Kidney epithelial cell (primary cell): ENCODE measurements at regions not wholly inside any gene's neighbourhood (a gene's known extent, or its start where the extent isn't known, plus 50 kb on each side); places are given as distances from the start of the nearest gene placed in this dataset.

ENCODE experiments used
- DNase-seq: peaks from one replicate; pipeline ENCODE4 v3.0.0-alpha.2; 2010; ENCODE audit warnings: low read depth
- H3K27me3 ChIP-seq: 2 replicates; pipeline ENCODE4 v1.6.0; 2011; ENCODE audit warnings: low read length; ENCODE audit not compliant: control insufficient read depth, insufficient read depth
- H3K36me3 ChIP-seq: 2 replicates; pipeline ENCODE4 v1.5.1; 2011; ENCODE audit warnings: low read length; ENCODE audit not compliant: control insufficient read depth, insufficient read depth
- H3K4me3 ChIP-seq: 2 replicates; pipeline ENCODE4 v1.5.1; 2011; ENCODE audit warnings: low read depth, mild to moderate bottlenecking, control low read depth, low read length
- TF ChIP-seq, protein P1 (sequence below): IDR thresholded peaks from 2 replicates; pipeline ENCODE4 v1.5.1; 2011; ENCODE audit warnings: mild to moderate bottlenecking, moderate library complexity, low read length, control low read depth, inconsistent platforms; ENCODE audit not compliant: insufficient read depth, poor library complexity, severe bottlenecking

DNA sequence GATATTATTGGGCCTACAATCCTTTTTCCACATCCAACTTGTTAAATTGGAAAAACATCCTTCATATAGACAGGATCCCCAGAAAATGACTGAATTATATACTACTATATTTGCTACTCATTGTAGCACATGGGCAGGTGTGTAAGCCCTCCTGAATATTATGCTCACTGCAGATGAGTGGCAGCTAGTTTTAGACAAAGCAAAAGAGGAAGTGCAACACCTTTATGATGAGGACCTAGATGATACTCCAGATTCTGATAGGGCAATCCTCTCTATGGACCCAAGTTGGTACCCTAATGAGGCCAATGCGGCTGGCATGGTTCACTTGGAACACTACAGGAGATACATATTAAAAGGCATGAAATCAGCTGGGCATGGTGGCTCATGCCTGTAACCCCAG, 119.1 kb upstream of the PLCL2 start:
- Histone ChIP-seq H3K36me3 (no peaks in the 10 kb centered on the region), H3K4me3 (no peak overlapping the region), H3K27me3 (no peaks in the 10 kb centered on the region)
- no peak for DNase-seq
- TF ChIP-seq, protein P1, sequence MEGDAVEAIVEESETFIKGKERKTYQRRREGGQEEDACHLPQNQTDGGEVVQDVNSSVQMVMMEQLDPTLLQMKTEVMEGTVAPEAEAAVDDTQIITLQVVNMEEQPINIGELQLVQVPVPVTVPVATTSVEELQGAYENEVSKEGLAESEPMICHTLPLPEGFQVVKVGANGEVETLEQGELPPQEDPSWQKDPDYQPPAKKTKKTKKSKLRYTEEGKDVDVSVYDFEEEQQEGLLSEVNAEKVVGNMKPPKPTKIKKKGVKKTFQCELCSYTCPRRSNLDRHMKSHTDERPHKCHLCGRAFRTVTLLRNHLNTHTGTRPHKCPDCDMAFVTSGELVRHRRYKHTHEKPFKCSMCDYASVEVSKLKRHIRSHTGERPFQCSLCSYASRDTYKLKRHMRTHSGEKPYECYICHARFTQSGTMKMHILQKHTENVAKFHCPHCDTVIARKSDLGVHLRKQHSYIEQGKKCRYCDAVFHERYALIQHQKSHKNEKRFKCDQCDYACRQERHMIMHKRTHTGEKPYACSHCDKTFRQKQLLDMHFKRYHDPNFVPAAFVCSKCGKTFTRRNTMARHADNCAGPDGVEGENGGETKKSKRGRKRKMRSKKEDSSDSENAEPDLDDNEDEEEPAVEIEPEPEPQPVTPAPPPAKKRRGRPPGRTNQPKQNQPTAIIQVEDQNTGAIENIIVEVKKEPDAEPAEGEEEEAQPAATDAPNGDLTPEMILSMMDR: no peak

DNA sequence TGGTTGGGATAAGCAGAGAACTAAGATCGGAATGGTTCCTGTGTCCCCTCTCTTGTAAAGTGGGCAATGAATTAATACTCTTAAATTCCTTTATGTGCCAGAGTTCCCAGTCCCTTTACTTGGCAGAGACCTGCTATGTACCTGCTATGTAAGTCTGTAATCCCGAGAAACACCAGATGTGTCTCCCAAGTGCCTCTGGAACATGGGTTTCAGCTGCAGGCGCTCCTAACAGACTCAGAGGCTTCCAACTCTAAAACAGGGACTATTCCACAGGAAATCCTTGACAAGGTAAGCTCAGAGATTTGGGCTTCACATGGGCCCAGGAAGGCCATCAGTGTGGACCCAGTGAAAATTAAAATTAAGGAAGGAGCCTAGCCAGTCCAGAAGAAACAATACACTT, 117.7 kb upstream of the PLCL2 start:
- TF ChIP-seq, protein P1: no peak
- Histone ChIP-seq H3K4me3 (no peak overlapping the region), H3K36me3 (no peaks in the 10 kb centered on the region), H3K27me3 (no peaks in the 10 kb centered on the region)
- no peak for DNase-seq

DNA sequence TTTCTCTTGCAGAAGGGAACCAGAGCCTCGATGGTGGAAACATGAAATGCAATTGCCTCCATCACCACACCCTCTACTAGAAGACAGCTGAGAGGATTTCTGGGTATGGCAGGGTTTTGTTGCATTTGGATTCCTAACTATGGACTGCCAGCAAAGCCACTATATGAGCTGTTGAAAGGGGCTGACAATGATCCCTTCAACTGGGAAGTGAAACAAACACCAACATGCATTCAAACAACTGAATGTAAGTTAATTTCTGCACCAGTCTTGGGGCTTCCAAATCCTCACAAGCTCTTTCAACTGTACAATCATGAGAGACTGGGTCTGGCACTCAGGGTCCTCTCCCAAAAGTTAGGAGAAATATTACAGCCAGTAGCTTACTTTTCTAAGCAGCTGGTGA, 116.7 kb upstream of the PLCL2 start:
- no peak for DNase-seq
- no peaks in the 10 kb centered on the region for H3K27me3 ChIP-seq
- H3K36me3 ChIP-seq: no peaks in the 10 kb centered on the region
- TF ChIP-seq, protein P1: no peak
- no peak overlapping the region for H3K4me3 ChIP-seq

DNA sequence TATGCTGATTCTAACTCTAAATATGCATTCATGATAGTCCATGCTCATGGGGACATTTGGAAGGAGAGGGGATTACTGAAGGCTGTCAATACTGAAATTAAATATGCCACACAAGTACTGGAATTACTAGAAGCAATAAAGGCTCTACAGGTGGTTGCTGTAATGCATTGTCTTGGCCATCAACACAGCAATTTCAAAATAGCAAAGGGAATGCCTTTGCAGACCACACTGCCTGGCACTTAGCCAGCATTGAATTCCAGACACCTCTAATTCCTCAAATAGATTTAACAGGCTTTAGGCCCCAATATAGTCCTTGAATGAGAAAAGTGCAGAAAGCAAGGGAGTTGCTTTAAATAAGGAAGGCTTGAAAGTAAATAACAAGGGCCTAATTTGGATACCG, 115.8 kb upstream of the PLCL2 start:
- Histone ChIP-seq H3K36me3 (no peaks in the 10 kb centered on the region), H3K4me3 (no peak overlapping the region), H3K27me3 (no peaks in the 10 kb centered on the region)
- DNase-seq: peak; percentile 37
- TF ChIP-seq, protein P1: no peak

DNA sequence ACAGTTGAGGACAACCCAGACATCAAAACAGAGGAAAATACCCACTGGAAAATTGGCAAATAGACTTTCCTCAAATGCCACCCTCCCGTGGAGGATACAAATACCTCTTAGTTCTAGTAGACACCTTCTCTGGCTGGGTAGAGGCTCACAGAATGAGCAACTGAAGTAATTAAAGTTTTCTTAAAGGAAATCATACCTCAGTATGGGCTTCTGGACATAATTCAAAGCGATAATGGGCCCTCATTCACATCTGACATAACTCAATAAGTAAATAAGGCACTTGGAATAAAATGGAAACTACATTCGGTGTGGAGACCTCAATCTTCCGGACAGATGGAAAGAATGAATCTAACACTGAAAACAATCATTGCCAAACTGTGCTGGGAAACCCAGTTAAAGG, 115.2 kb upstream of the PLCL2 start:
- Histone ChIP-seq H3K36me3 (no peaks in the 10 kb centered on the region), H3K27me3 (no peaks in the 10 kb centered on the region), H3K4me3 (no peak overlapping the region)
- TF ChIP-seq, protein P1: no peak
- no peak for DNase-seq

DNA sequence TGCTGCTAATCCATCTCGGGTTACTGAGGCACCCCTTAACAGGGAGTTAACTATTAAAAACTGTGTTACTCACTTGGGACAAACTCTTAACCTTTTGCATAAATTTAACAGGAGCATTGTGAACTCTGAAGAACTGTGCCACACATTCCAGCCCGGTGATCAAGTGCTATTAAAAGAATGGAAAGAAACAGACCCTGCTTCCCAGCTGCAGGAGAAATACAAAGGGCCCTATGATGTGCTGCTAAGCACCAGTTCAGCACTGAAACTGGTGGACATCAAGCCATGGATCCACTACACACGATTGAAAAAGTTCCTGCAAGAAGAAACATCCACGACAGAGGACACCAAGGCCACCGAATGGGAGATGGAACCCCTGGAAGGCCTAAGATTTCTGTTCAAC, 114.7 kb upstream of the PLCL2 start:
- no peaks in the 10 kb centered on the region for H3K36me3 ChIP-seq
- no peak overlapping the region for H3K4me3 ChIP-seq
- TF ChIP-seq, protein P1: no peak
- H3K27me3 ChIP-seq: no peaks in the 10 kb centered on the region
- peak; percentile 28 for DNase-seq
